GM12892 (cell line): ENCODE measurements at regions not wholly inside any gene's neighbourhood (a gene's known extent, or its start where the extent isn't known, plus 50 kb on each side); places are given as distances from the start of the nearest gene placed in this dataset.

ENCODE experiments used
- POLR2A ChIP-seq: IDR thresholded peaks from 2 replicates; pipeline ENCODE4 v1.6.1; 2011; ENCODE audit warnings: low read depth, low read length, control low read depth
- POLR2AphosphoS5 ChIP-seq: IDR thresholded peaks from 2 replicates; pipeline ENCODE4 v1.6.1; 2011; ENCODE audit warnings: low read depth, low read length, control low read depth
- TAF1 ChIP-seq: IDR thresholded peaks from 2 replicates; pipeline ENCODE4 v1.6.1; 2011; ENCODE audit warnings: low read depth, mild to moderate bottlenecking, control low read depth, low read length, borderline replicate concordance

- TF ChIP-seq POLR2A (no peak), POLR2AphosphoS5 (no peak), TAF1 (no peak)
These were observed 264.5 kb downstream of the VRK1 start for GRCh38 chr14:97061714-97062113.
